DOHH2 (cell line): ENCODE measurements at regions not wholly inside any gene's neighbourhood (a gene's known extent, or its start where the extent isn't known, plus 50 kb on each side); places are given as distances from the start of the nearest gene placed in this dataset.

ENCODE experiments used
- CTCF ChIP-seq: fragments of 200-600 bp; sonication (generic); IDR thresholded peaks from one replicate; pipeline ENCODE4 v1.5.1; 2014; ENCODE audit warnings: antibody characterized with exemption, mild to moderate bottlenecking, low read depth, low read length; ENCODE audit not compliant: poor library complexity, severe bottlenecking
- EZH2phosphoT487 ChIP-seq: fragments of 200-600 bp; sonication (generic); IDR thresholded peaks from 2 replicates; pipeline ENCODE4 v1.6.1; 2017; ENCODE audit warnings: borderline replicate concordance, mild to moderate bottlenecking, antibody characterized with exemption, low read length, moderate library complexity, mixed read lengths

GRCh38 chr11:131129474-131129873 is 213.2 kb upstream of the SNX19 start:
- TF ChIP-seq CTCF (no peak), EZH2phosphoT487 (no peak)
